Activated naive CD4-positive, alpha-beta T cell treated with anti-CD3 and anti-CD28 coated beads for 36 hours (primary cell): ENCODE measurements at regions not wholly inside any gene's neighbourhood (a gene's known extent, or its start where the extent isn't known, plus 50 kb on each side); places are given as distances from the start of the nearest gene placed in this dataset.
"Not testable (repeated sequence)": the region's sequence is repeated elsewhere in the genome, so short reads cannot be mapped to it uniquely, and the experiment has no call there.

Experiments
- CTCF ChIA-PET: fragments of 350-600 bp; sonication (Branson Sonifier 250); formaldehyde crosslinking; loops from one replicate; lab custom pipeline; 2021; ENCODE audit warnings: antibody characterized with exemption; lab: Charles Lee
- DNase-seq: peaks from one replicate; pipeline ENCODE4 v3.0.0-alpha.2; 2020
- H3K27ac Mint-ChIP-seq: one replicate; pipeline ENCODE4 v1.8.0; 2021; ENCODE audit warnings: mild to moderate bottlenecking, mixed read lengths
- H3K27me3 Mint-ChIP-seq: one replicate; pipeline ENCODE4 v1.8.0; 2021; ENCODE audit warnings: low read depth, mixed read lengths
- H3K36me3 Mint-ChIP-seq: one replicate; pipeline ENCODE4 v1.8.0; 2021; ENCODE audit warnings: low read depth, mixed read lengths
- H3K4me1 Mint-ChIP-seq: one replicate; pipeline ENCODE4 v1.8.0; 2021; ENCODE audit warnings: low read depth, mixed read lengths
- H3K4me3 Mint-ChIP-seq: one replicate; pipeline ENCODE4 v1.8.0; 2021; ENCODE audit warnings: mild to moderate bottlenecking, moderate library complexity, mixed read lengths
- H3K9me3 Mint-ChIP-seq: one replicate; pipeline ENCODE4 v1.8.0; 2021; ENCODE audit warnings: mixed read lengths
- intact Hi-C: fragments of 100-400 bp; cut with micrococcal nuclease; formaldehyde crosslinking; loops from one replicate; pipeline ENCODE4 v1.15.1; 2023

DNA sequence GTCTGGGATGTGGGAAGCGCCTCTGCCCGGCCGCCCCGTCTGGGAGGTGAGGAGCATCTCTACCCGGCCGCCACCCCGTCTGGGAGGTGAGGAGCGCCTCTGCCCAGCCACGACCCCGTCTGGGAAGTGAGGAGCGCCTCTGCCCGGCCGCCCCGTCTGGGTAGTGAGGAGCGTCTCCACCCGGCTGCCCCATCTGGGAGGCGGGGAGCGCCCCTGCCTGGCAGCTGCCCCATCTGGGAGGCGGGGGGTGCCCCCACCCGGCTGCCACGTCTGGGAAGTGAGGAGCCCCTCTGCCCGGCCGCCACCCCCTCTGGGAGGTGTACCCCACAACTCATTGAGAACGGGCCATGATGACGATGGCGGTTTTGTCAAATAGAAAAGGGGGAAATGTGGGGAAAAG lies 288.3 kb downstream of the SPRY1 start:
- H3K36me3 Mint-ChIP-seq, H3K27me3 Mint-ChIP-seq, CTCF ChIA-PET, intact Hi-C loops, H3K4me1 Mint-ChIP-seq, H3K27ac Mint-ChIP-seq, H3K9me3 Mint-ChIP-seq, H3K4me3 Mint-ChIP-seq, DNase-seq: not testable (repeated sequence)

DNA sequence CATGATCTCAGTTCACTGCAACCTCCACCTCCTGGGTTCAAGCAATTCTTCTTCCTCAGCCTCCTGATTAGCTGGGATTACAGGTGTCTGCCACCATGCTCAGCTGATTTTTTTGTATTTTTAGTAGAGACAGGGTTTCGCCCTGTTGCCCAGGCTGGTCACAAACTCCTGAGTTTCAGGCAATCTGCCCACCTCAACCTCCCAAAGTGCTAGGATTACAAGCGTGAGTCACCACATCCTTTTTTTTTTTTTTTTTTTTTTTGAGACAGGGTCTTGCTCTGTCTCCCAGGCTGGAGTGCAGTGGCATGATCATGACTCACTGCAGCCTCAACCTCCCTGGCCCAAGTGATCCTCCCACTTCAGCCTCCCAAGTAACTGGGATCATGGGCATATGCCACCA lies 298.9 kb downstream of the SPRY1 start:
- H3K4me1 Mint-ChIP-seq, intact Hi-C loops, H3K27me3 Mint-ChIP-seq, CTCF ChIA-PET, H3K27ac Mint-ChIP-seq, H3K4me3 Mint-ChIP-seq, H3K36me3 Mint-ChIP-seq, H3K9me3 Mint-ChIP-seq, DNase-seq: not testable (repeated sequence)

DNA sequence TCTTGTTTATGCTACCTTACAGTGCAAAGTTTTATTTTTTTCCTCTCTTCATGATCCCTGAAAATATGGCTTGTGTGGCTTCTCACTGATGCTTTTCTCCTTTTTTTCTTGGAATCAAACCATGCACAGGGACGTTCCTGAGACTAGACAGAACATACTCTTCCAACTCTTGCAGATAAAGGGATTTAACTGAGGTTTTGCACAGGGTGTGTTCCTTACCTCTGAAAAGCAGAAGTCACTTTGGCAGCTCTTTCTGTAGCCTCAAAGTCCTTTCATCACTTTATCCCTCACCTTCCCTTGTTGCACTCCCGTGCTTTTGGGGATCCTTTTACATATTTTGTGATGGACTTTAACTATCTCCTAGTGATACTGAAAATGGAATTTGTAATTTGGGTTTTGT lies 300.1 kb downstream of the SPRY1 start:
- no peaks in the 10 kb centered on the region for H3K9me3 Mint-ChIP-seq
- no peaks in the 10 kb centered on the region for H3K36me3 Mint-ChIP-seq
- intact Hi-C loops: no loop called here

DNA sequence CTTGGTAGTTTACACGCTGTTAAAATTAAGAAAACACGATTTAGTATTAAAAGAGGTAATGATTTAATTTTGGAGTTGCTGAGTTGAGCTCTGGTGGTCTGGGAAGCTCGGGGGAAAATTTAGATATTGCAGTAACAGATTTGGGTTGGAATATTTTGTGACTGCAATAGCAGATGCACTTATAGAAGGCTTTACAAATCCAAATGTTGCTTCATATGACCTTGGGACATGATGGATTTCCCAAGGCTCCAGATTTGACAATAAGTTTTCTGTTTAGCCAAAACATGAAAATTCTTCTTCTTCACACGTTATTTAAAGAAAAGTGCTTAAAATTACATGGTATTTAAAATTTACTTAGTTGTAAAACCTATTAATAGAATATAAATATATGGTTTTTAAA lies 302.0 kb downstream of the SPRY1 start:
- no peak for DNase-seq
- CTCF ChIA-PET: no interaction called here
- H3K36me3 Mint-ChIP-seq: no peaks in the 10 kb centered on the region
- no peak overlapping the region for H3K27ac Mint-ChIP-seq
- no peaks in the 10 kb centered on the region for H3K27me3 Mint-ChIP-seq
- H3K4me1 Mint-ChIP-seq: no peaks in the 10 kb centered on the region
- intact Hi-C loops: no loop called here
- no peaks in the 10 kb centered on the region for H3K9me3 Mint-ChIP-seq
- H3K4me3 Mint-ChIP-seq: no peak overlapping the region

More for the DNA sequence above, 300.1 kb downstream of the SPRY1 start:
- Mint-ChIP-seq H3K27me3 (no peaks in the 10 kb centered on the region), H3K4me1 (no peaks in the 10 kb centered on the region), H3K4me3 (no peak overlapping the region), H3K27ac (no peak overlapping the region)
- no peak for DNase-seq
- CTCF ChIA-PET: no interaction called here

DNA sequence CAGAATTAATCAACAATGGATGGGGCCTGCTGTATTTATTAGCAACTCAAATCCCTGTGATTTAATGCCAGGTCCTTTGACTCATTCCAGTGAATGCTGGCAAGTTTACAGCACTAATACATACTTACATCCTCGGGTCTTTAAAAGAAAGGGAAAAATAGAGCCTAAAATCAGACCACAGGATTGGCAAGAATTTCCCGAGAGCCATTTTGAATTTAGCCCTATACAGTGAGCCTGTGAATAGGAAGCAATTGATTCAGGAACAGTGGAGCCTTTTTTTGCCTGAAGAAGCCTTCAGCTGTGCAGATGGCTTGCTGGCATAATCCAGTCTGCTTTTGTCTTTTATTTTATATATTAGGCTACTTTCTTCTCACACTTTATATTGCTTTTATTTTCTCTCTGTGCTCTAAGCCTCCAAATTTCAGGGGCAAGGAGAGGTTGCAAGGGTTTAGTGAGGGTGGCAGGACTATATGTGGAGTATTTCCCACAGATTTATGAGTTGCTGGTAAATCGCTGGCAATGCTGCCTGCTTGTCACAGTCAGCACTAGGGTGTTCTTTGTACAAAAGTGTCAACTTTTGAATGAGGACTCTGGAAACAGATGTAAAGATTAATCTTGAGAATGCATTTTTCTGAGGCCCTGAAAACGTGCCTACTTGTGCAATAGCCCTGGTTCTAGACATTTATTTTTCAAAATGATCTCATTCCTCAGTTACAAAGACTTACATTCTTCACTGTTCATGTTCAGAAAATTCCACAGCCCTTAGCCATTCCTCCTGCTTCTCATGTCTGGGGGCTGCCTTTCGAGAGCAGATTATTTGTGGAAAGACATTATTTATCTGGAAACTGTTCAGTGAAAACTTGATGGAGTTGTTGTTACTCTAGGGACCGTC lies 303.5 kb downstream of the SPRY1 start:
- no peak for DNase-seq
- CTCF ChIA-PET: no interaction called here

DNA sequence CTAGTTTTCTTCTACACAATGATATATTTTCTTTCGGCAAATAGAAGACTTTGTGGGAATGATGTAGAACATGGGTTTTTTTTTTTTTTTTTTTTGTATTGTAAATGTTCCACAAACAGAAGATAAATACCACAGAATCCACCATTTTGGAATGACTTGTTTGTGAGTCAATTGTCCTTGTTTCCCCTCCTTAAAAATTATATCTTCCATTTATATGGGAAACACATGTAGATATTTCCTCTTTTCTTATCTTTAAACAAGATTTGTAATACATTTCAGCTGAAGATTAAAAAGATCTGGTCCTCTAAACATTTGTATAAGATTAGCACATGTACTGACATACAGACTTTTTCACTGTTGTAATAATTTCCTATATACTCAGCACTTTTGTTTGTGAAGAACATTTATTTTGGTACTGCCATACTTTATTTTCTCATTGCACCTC lies 304.6 kb downstream of the SPRY1 start:
- Mint-ChIP-seq H3K27me3 (no peaks in the 10 kb centered on the region), H3K4me1 (no peaks in the 10 kb centered on the region), H3K9me3 (no peaks in the 10 kb centered on the region), H3K4me3 (no peak overlapping the region), H3K36me3 (no peaks in the 10 kb centered on the region), H3K27ac (no peak overlapping the region)
- intact Hi-C loops: no loop called here
- CTCF ChIA-PET: no interaction called here
- DNase-seq: no peak

More for the DNA sequence above, 303.5 kb downstream of the SPRY1 start:
- intact Hi-C loops: no loop called here
- no peaks in the 10 kb centered on the region for H3K4me1 Mint-ChIP-seq
- no peaks in the 10 kb centered on the region for H3K27me3 Mint-ChIP-seq
- no peaks in the 10 kb centered on the region for H3K9me3 Mint-ChIP-seq
- H3K36me3 Mint-ChIP-seq: no peaks in the 10 kb centered on the region
- no peak overlapping the region for H3K4me3 Mint-ChIP-seq
- no peak overlapping the region for H3K27ac Mint-ChIP-seq

DNA sequence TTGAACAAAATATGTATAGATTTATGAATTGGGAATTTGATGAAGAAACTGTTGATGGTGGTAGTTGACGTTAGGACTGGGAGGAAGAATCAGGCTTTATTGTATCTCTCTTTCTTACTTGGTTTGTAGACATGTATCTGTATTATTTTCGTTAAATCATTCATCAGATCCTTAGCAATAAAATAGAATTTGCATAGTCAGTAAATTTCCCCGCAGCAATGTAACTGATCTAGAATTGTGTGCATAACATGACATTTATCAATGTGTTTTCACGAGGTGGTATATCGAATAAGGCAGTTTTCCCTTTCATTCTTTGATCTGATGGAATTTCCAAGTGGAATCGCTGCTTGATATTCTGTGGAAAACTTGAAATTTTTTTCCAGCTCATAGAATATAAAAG lies 308.8 kb downstream of the SPRY1 start:
- H3K4me1 Mint-ChIP-seq: no peaks in the 10 kb centered on the region
- no peaks in the 10 kb centered on the region for H3K36me3 Mint-ChIP-seq
- intact Hi-C loops: no loop called here
- DNase-seq: no peak
- H3K4me3 Mint-ChIP-seq: no peak overlapping the region
- H3K27ac Mint-ChIP-seq: no peak overlapping the region
- CTCF ChIA-PET: interaction anchor here (0.6 kb wide), 1 partner anchor 105 kb away, joined by 3 read pairs; no protein-coding TSS in a partner anchor
- H3K27me3 Mint-ChIP-seq: peaks cover 4% of the 10 kb centered on the region
- H3K9me3 Mint-ChIP-seq: no peaks in the 10 kb centered on the region

DNA sequence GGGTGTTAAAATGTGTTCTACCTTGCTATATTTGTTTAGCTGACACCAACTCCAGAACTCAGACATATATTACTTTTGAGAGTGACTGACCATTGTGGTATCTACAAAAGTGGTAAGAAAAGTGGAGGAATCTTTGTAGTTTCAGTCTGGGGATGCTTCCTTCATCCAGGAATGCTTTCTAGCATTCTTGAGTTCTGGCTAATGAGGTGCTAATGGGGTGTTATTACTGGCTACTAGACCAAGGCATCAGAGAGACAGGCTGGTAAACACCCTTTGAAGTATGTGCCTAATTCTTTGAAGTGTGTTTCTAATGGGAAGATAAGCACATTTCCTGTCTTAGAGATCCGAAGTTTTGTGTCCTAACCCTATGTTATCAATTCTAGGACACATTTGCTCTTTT lies 310.4 kb downstream of the SPRY1 start:
- CTCF ChIA-PET: no interaction called here
- Mint-ChIP-seq H3K9me3 (no peaks in the 10 kb centered on the region), H3K27ac (no peak overlapping the region), H3K36me3 (no peaks in the 10 kb centered on the region), H3K27me3 (peaks cover 4% of the 10 kb centered on the region), H3K4me1 (no peaks in the 10 kb centered on the region), H3K4me3 (no peak overlapping the region)
- intact Hi-C loops: no loop called here
- no peak for DNase-seq

DNA sequence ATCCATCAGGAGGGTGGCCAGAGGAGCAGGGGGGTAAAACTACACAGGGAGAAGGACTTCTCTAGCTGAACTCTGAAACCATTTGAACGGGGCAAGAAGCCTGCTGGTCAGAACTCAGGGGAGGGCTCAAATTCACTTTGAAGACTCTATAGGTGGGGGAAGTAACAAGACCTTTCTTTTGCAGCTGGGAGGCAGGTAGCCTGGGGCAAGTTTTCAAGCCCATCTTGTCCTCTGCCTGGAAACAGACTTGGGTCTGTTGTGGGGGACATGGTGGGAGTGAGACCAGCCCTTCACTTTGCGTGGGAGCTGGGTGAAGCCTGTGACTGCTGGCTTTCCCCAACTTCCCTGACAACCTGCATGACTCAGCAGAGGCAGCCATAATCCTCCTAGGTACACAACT lies 312.3 kb downstream of the SPRY1 start:
- Mint-ChIP-seq H3K36me3 (no peaks in the 10 kb centered on the region), H3K27ac (no peak overlapping the region), H3K4me3 (no peak overlapping the region), H3K4me1 (no peaks in the 10 kb centered on the region), H3K9me3 (no peaks in the 10 kb centered on the region), H3K27me3 (peaks cover 8% of the 10 kb centered on the region)
- CTCF ChIA-PET: interaction anchor here (0.5 kb wide), 1 partner anchor 100 kb away, joined by 3 read pairs; no protein-coding TSS in a partner anchor
- DNase-seq: no peak
- intact Hi-C loops: no loop called here

DNA sequence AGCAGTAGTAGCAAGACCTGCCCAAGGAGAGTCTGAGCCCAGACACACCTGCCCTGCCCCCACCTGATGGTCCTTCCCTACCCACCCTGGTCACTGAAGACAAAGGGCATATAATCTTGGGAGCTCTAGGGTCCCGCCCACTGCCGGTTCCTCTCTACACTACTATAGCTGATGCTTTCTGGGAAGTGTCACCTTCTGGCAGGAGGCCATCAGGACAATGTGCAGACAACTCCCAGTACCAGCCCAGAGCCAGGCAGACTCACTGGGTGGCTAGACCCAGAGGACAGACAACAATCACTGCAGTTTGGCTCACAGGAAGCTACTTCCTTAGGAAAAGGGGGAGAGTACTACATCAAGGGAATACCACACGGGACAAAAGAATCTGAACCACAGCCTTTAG lies 312.7 kb downstream of the SPRY1 start:
- CTCF ChIA-PET: no interaction called here
- Mint-ChIP-seq H3K4me3 (no peak overlapping the region), H3K27ac (no peak overlapping the region), H3K4me1 (no peaks in the 10 kb centered on the region), H3K36me3 (no peaks in the 10 kb centered on the region), H3K9me3 (no peaks in the 10 kb centered on the region), H3K27me3 (peaks cover 8% of the 10 kb centered on the region)
- intact Hi-C loops: no loop called here
- no peak for DNase-seq

DNA sequence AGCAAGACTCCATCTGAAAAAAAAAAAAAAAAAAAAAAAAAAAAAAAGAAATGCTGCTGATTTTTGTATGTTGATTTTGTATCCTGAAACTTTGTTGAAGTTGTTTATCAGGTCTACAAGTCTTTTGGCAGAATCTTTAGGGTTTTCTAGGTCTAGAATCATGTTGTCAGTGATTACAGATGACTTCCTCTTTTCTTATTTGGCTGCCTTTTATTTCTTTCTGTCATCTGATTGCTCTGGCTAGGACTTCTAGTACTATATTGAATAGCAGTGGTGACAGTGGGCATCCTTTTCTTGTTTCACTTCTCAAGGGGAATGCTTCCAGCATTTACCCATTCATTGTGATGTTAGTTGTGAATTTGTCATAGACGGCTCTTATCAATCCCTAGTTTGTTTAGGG lies 334.4 kb downstream of the SPRY1 start:
- no peak overlapping the region for H3K27ac Mint-ChIP-seq
- CTCF ChIA-PET: no interaction called here
- no peaks in the 10 kb centered on the region for H3K4me1 Mint-ChIP-seq
- H3K36me3 Mint-ChIP-seq: no peaks in the 10 kb centered on the region
- no peaks in the 10 kb centered on the region for H3K27me3 Mint-ChIP-seq
- no peak for DNase-seq
- intact Hi-C loops: no loop called here
- H3K4me3 Mint-ChIP-seq: no peak overlapping the region
- H3K9me3 Mint-ChIP-seq: no peaks in the 10 kb centered on the region

DNA sequence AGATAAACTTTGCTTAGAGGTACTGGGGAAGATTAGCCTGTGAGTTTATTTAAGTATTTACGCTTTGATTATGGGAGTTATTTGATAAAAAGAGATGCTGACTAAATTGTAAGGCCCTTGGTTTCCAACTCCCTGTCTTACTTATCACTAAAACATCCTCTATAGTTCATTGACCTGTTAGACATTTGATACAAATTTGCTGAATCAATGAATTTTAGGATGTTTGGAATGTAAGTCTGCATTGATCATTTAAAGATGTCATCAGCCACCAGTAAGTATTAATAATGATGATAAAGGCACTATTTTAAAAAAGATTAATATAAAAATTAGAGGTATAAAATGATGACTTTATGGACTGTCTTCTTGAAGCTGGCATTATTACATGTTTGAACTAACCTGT lies 340.6 kb downstream of the SPRY1 start:
- intact Hi-C loops: no loop called here

DNA sequence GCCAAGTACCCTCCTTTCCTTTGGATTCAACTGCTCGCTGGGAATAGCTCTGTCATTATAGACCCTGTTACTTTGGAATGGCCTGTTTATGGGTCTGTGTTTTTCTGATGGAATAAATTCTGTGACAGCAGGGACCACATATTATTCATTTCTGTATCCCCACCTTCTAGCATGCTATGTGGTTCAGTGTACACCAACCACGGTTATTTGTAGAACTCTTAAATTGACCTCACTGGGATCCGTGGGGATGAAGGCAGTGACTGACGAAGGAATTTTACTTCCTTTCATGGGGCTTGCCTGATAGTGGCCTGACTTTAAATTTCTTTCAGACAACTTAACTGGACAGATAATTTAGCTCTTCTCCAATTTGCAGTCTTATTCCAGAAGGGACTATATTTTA lies 343.2 kb downstream of the SPRY1 start:
- Mint-ChIP-seq H3K36me3 (no peaks in the 10 kb centered on the region), H3K9me3 (no peaks in the 10 kb centered on the region), H3K27ac (no peak overlapping the region), H3K27me3 (no peaks in the 10 kb centered on the region), H3K4me3 (no peak overlapping the region), H3K4me1 (no peaks in the 10 kb centered on the region)
- CTCF ChIA-PET: no interaction called here
- no peak for DNase-seq
- intact Hi-C loops: no loop called here

More for the DNA sequence above, 340.6 kb downstream of the SPRY1 start:
- H3K4me3 Mint-ChIP-seq: no peak overlapping the region
- H3K27ac Mint-ChIP-seq: no peak overlapping the region
- no peaks in the 10 kb centered on the region for H3K36me3 Mint-ChIP-seq
- no peaks in the 10 kb centered on the region for H3K9me3 Mint-ChIP-seq
- H3K27me3 Mint-ChIP-seq: no peaks in the 10 kb centered on the region
- CTCF ChIA-PET: no interaction called here
- H3K4me1 Mint-ChIP-seq: no peaks in the 10 kb centered on the region
- no peak for DNase-seq
